GM23248 (cell line): ENCODE measurements at regions not wholly inside any gene's neighbourhood (a gene's known extent, or its start where the extent isn't known, plus 50 kb on each side); places are given as distances from the start of the nearest gene placed in this dataset.

Experiments used
- DNase-seq: peaks from one replicate; pipeline ENCODE4 v3.0.0-alpha.2; 2015
- H2AFZ ChIP-seq: fragments of 200-600 bp; sonication (generic); 2 replicates; pipeline ENCODE4 v1.6.1; 2016; ENCODE audit warnings: antibody characterized with exemption
- H3F3A ChIP-seq: fragments of 200-600 bp; sonication (generic); 2 replicates; pipeline ENCODE4 v1.6.1; 2016; ENCODE audit warnings: mild to moderate bottlenecking, antibody characterized with exemption, mixed run types; ENCODE audit not compliant: insufficient read depth
- H3K27ac ChIP-seq: fragments of 200-600 bp; sonication (generic); 2 replicates; pipeline ENCODE4 v1.5.1; 2016; ENCODE audit warnings: mild to moderate bottlenecking
- H3K27me3 ChIP-seq: fragments of 200-600 bp; sonication (generic); replicated peaks from 2 replicates; pipeline ENCODE4 v1.6.1; 2016; ENCODE audit warnings: mild to moderate bottlenecking; ENCODE audit not compliant: insufficient read depth
- H3K36me3 ChIP-seq: fragments of 200-600 bp; sonication (generic); 2 replicates; pipeline ENCODE4 v1.6.1; 2016; ENCODE audit warnings: low read depth, mild to moderate bottlenecking
- H3K4me1 ChIP-seq: fragments of 200-600 bp; sonication (generic); 2 replicates; pipeline ENCODE4 v1.6.1; 2016; ENCODE audit warnings: mild to moderate bottlenecking; ENCODE audit not compliant: insufficient read depth
- H3K4me2 ChIP-seq: fragments of 200-600 bp; sonication (generic); one replicate; pipeline ENCODE4 v1.6.1; 2016; ENCODE audit warnings: mild to moderate bottlenecking; ENCODE audit not compliant: unreplicated experiment
- H3K4me3 ChIP-seq: fragments of 200-600 bp; sonication (generic); 2 replicates; pipeline ENCODE4 v1.5.1; 2016; ENCODE audit warnings: mild to moderate bottlenecking
- H3K79me2 ChIP-seq: fragments of 200-600 bp; sonication (generic); 2 replicates; pipeline ENCODE4 v1.6.1; 2016; ENCODE audit warnings: mild to moderate bottlenecking; ENCODE audit not compliant: insufficient read depth
- H3K9ac ChIP-seq: fragments of 200-600 bp; sonication (generic); 2 replicates; pipeline ENCODE4 v1.6.1; 2016; ENCODE audit warnings: mild to moderate bottlenecking
- H3K9me2 ChIP-seq: fragments of 200-600 bp; sonication (generic); 2 replicates; pipeline ENCODE4 v1.6.1; 2016; ENCODE audit warnings: mixed run types, mild to moderate bottlenecking, moderate library complexity; ENCODE audit not compliant: insufficient read depth
- H3K9me3 ChIP-seq: fragments of 200-600 bp; sonication (generic); one replicate; pipeline ENCODE4 v1.6.1; 2017; ENCODE audit warnings: low read depth
- H4K20me1 ChIP-seq: fragments of 200-600 bp; sonication (generic); 2 replicates; pipeline ENCODE4 v1.6.0; 2016; ENCODE audit not compliant: insufficient read depth
- EZH2 ChIP-seq: fragments of 200-600 bp; sonication (generic); IDR thresholded peaks from 2 replicates; pipeline ENCODE4 v1.6.1; 2018; ENCODE audit warnings: antibody characterized with exemption, mild to moderate bottlenecking; ENCODE audit not compliant: insufficient read depth, poor library complexity, severe bottlenecking
- EZH2phosphoT487 ChIP-seq: fragments of 200-600 bp; sonication (generic); IDR thresholded peaks from 2 replicates; pipeline ENCODE4 v1.6.1; 2018; ENCODE audit warnings: antibody characterized with exemption, moderate library complexity, mild to moderate bottlenecking, low read depth; ENCODE audit not compliant: insufficient read depth
- WGBS, 2 experiments: methylation state at CpG; one replicate each; pipeline ENCODE4 v1.1.6; 2015 to 2017; ENCODE audit warnings: low lambda C conversion rate in 2 of 2, low coverage in 1 of 2; ENCODE audit errors: missing lambda C conversion rate in 2 of 2; 5-methylcytosine and 5-hydroxymethylcytosine counted together
- in situ Hi-C: fragments of 300-500 bp; cut with MboI; formaldehyde crosslinking; loops from 2 replicates; pipeline ENCODE4 v1.15.0; 2020

- DNase-seq = no peak
- no peaks in the 10 kb centered on the region for H3K9me2 ChIP-seq
- H3K27ac ChIP-seq = no peak overlapping the region
- no peaks in the 10 kb centered on the region for H3K79me2 ChIP-seq
- WGBS, 2 experiments = 0 to 13% methylated on average over 1 of the region's 1 CpG
- no peak overlapping the region for H3K4me3 ChIP-seq
- in situ Hi-C loops = no loop called here
- no peaks in the 10 kb centered on the region for H3K27me3 ChIP-seq
- no peaks in the 10 kb centered on the region for H3K4me1 ChIP-seq
- H3K4me2 ChIP-seq = no peak overlapping the region
- no peaks in the 10 kb centered on the region for H3K36me3 ChIP-seq
- H3K9ac ChIP-seq = no peak overlapping the region
- H2AFZ ChIP-seq = no peak overlapping the region
- H3K9me3 ChIP-seq = no peaks in the 10 kb centered on the region
- TF ChIP-seq EZH2phosphoT487 (no peak), EZH2 (no peak)
- H4K20me1 ChIP-seq = no peaks in the 10 kb centered on the region
- no peaks in the 10 kb centered on the region for H3F3A ChIP-seq
Measured at GRCh38 chr21:22096314-22096713, 1098.1 kb downstream of the NCAM2 start.

- TF ChIP-seq EZH2 (no peak), EZH2phosphoT487 (no peak)
- Histone ChIP-seq H2AFZ (no peak overlapping the region), H3K4me2 (no peak overlapping the region), H3K27ac (no peak overlapping the region), H3F3A (no peaks in the 10 kb centered on the region), H3K27me3 (no peaks in the 10 kb centered on the region), H3K9ac (no peak overlapping the region), H3K4me1 (no peaks in the 10 kb centered on the region), H3K9me2 (no peaks in the 10 kb centered on the region), H4K20me1 (no peaks in the 10 kb centered on the region), H3K79me2 (no peaks in the 10 kb centered on the region), H3K9me3 (peaks cover 3% of the 10 kb centered on the region), H3K4me3 (no peak overlapping the region), H3K36me3 (no peaks in the 10 kb centered on the region)
- in situ Hi-C loops = no loop called here
- WGBS, 2 experiments = 5 to 12% methylated on average over 2 of the region's 2 CpGs
- no peak for DNase-seq
Measured at GRCh38 chr21:22106720-22107410, 1108.7 kb downstream of the NCAM2 start.

GRCh38 chr21:22115746-22116145 is 1117.5 kb downstream of the NCAM2 start:
- Histone ChIP-seq H2AFZ (no peak overlapping the region), H3K27me3 (no peaks in the 10 kb centered on the region), H3K9me2 (no peaks in the 10 kb centered on the region), H3K79me2 (no peaks in the 10 kb centered on the region), H3K4me3 (no peak overlapping the region), H4K20me1 (no peaks in the 10 kb centered on the region), H3K9ac (no peak overlapping the region), H3K4me1 (no peaks in the 10 kb centered on the region), H3K36me3 (no peaks in the 10 kb centered on the region), H3K4me2 (no peak overlapping the region), H3F3A (no peaks in the 10 kb centered on the region), H3K27ac (no peak overlapping the region), H3K9me3 (no peaks in the 10 kb centered on the region)
- no peak for DNase-seq
- 26 to 27% methylated on average over 2 of the region's 2 CpGs for WGBS, 2 experiments
- in situ Hi-C loops = no loop called here
- no peak for TF ChIP-seq EZH2phosphoT487
- no peak for TF ChIP-seq EZH2

GRCh38 chr21:22120616-22121266 is 1122.5 kb downstream of the NCAM2 start:
- no peaks in the 10 kb centered on the region for H3K79me2 ChIP-seq
- no peak overlapping the region for H3K27ac ChIP-seq
- H3K36me3 ChIP-seq = no peaks in the 10 kb centered on the region
- peak; percentile 10 for DNase-seq
- WGBS, 2 experiments = 40 to 41% methylated on average over 14 of the region's 14 CpGs
- no peak overlapping the region for H2AFZ ChIP-seq
- H4K20me1 ChIP-seq = no peaks in the 10 kb centered on the region
- H3K9me3 ChIP-seq = no peaks in the 10 kb centered on the region
- H3K9me2 ChIP-seq = no peaks in the 10 kb centered on the region
- no peaks in the 10 kb centered on the region for H3F3A ChIP-seq
- no peak overlapping the region for H3K4me3 ChIP-seq
- H3K4me1 ChIP-seq = no peaks in the 10 kb centered on the region
- H3K4me2 ChIP-seq = no peak overlapping the region
- no peak overlapping the region for H3K9ac ChIP-seq
- H3K27me3 ChIP-seq = no peaks in the 10 kb centered on the region
- in situ Hi-C loops = no loop called here
- TF ChIP-seq EZH2 (no peak), EZH2phosphoT487 (no peak)
